ENCODE measurements at regions not wholly inside any gene's neighbourhood (a gene's known extent, or its start where the extent isn't known, plus 50 kb on each side); places are given as distances from the start of the nearest gene placed in this dataset.

DNA sequence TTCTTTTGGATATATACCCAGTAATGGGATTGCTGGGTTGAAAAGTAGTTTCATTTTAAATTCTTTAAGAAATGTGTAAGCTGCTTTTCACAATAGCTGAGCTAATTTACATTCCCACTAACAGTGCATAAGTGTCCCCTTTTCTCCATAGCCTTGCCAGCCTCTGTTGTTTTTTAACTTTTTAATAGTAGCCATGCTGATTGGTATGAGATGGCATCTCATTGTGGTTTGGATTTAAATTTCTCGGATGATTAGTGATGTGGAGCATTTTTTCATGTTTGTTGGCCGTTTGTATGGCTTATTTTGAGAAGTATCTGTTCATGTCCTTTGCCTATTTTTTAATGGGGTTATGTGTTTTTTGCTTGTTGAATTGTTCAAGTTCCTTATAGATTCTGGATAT lies 444.3 kb upstream of the ATP11B start:
- TF ChIP-seq, protein P1, sequence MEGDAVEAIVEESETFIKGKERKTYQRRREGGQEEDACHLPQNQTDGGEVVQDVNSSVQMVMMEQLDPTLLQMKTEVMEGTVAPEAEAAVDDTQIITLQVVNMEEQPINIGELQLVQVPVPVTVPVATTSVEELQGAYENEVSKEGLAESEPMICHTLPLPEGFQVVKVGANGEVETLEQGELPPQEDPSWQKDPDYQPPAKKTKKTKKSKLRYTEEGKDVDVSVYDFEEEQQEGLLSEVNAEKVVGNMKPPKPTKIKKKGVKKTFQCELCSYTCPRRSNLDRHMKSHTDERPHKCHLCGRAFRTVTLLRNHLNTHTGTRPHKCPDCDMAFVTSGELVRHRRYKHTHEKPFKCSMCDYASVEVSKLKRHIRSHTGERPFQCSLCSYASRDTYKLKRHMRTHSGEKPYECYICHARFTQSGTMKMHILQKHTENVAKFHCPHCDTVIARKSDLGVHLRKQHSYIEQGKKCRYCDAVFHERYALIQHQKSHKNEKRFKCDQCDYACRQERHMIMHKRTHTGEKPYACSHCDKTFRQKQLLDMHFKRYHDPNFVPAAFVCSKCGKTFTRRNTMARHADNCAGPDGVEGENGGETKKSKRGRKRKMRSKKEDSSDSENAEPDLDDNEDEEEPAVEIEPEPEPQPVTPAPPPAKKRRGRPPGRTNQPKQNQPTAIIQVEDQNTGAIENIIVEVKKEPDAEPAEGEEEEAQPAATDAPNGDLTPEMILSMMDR (IDR thresholded peaks at IDR 0.05), result no peak
- no peak for TF ChIP-seq POLR2A (IDR thresholded peaks at IDR 0.05)

Data from uterus (tissue), 2 donors.